K562 (cell line): ENCODE measurements at regions not wholly inside any gene's neighbourhood (a gene's known extent, or its start where the extent isn't known, plus 50 kb on each side); places are given as distances from the start of the nearest gene placed in this dataset.

Experiments
- ARID2 ChIP-seq: fragments of 450-650 bp; IDR thresholded peaks from 2 replicates; pipeline ENCODE4 v1.6.1; 2017; ENCODE audit warnings: antibody characterized with exemption, mild to moderate bottlenecking
- CXXC5 ChIP-seq: fragments of 250-450 bp; sonication (Bioruptor Pico); IDR thresholded peaks from 2 replicates; pipeline ENCODE4 v1.8.0; 2022; ENCODE audit warnings: inconsistent platforms, mild to moderate bottlenecking, moderate library complexity
- DPF2 ChIP-seq: fragments of 450-650 bp; IDR thresholded peaks from 2 replicates; pipeline ENCODE4 v1.6.1; 2016
- HLTF ChIP-seq: fragments of 450-650 bp; IDR thresholded peaks from 2 replicates; pipeline ENCODE4 v1.6.1; 2016
- HNRNPLL ChIP-seq: fragments of 200-400 bp; formaldehyde crosslinking; IDR thresholded peaks from 2 replicates; pipeline ENCODE4 v1.6.1; 2017; ENCODE audit warnings: low read length, low read depth, mild to moderate bottlenecking; ENCODE audit not compliant: poor library complexity, severe bottlenecking
- IFI16 ChIP-seq: fragments of 250-450 bp; sonication (Bioruptor Pico); IDR thresholded peaks from 2 replicates; pipeline ENCODE4 v2.1.2; 2022; ENCODE audit warnings: mild to moderate bottlenecking, inconsistent platforms
- ILF3 ChIP-seq: fragments of 450-650 bp; IDR thresholded peaks from 2 replicates; pipeline ENCODE4 v1.6.1; 2018; ENCODE audit warnings: antibody characterized with exemption, mild to moderate bottlenecking, moderate library complexity, borderline replicate concordance
- KLF10 ChIP-seq: fragments of 250-450 bp; sonication (Bioruptor Pico); IDR thresholded peaks from 2 replicates; pipeline ENCODE4 v1.6.1; 2021; ENCODE audit warnings: matching md5 sums
- L3MBTL2 ChIP-seq: fragments of 450-650 bp; IDR thresholded peaks from 2 replicates; pipeline ENCODE4 v1.6.1; 2016; ENCODE audit warnings: mild to moderate bottlenecking, moderate library complexity
- MEIS2 ChIP-seq: fragments of 450-650 bp; IDR thresholded peaks from 2 replicates; pipeline ENCODE4 v1.6.1; 2014; ENCODE audit warnings: mild to moderate bottlenecking; ENCODE audit not compliant: partially characterized antibody
- MXI1 ChIP-seq: IDR thresholded peaks from 2 replicates; pipeline ENCODE4 v1.6.1; 2011; ENCODE audit warnings: low read depth, mild to moderate bottlenecking, improper control_type of control experiment, low read length
- POLR2A ChIP-seq: fragments of 450-650 bp; conservative IDR thresholded peaks from 2 replicates; pipeline ENCODE4 v1.6.1; 2016
- POLR3A ChIP-seq: IDR thresholded peaks from 2 replicates; pipeline ENCODE4 v1.6.1; 2011; ENCODE audit warnings: borderline replicate concordance, mild to moderate bottlenecking, moderate library complexity; ENCODE audit not compliant: insufficient read length, insufficient read depth; ENCODE audit errors: extremely low read depth
- PYGO2 ChIP-seq: fragments of 450-650 bp; IDR thresholded peaks from 2 replicates; pipeline ENCODE4 v1.6.1; 2016; ENCODE audit warnings: mild to moderate bottlenecking, missing genetic modification characterization, moderate library complexity, missing compliant biosample characterization
- RFX7 ChIP-seq: fragments of 250-450 bp; sonication (Bioruptor Pico); IDR thresholded peaks from 2 replicates; pipeline ENCODE4 v1.5.1; 2021; ENCODE audit warnings: mild to moderate bottlenecking
- SAFB ChIP-seq: fragments of 200-400 bp; formaldehyde crosslinking; IDR thresholded peaks from 2 replicates; pipeline ENCODE4 v1.6.1; 2017; ENCODE audit warnings: low read depth, low read length, borderline replicate concordance
- SAFB2 ChIP-seq: fragments of 200-400 bp; formaldehyde crosslinking; IDR thresholded peaks from 2 replicates; pipeline ENCODE4 v1.6.1; 2018; ENCODE audit warnings: borderline replicate concordance, low read length, low read depth, moderate library complexity; ENCODE audit not compliant: severe bottlenecking
- SMARCE1 ChIP-seq: fragments of 450-650 bp; IDR thresholded peaks from 2 replicates; pipeline ENCODE4 v1.7.1; 2016; ENCODE audit warnings: mild to moderate bottlenecking
- SNIP1 ChIP-seq: fragments of 450-650 bp; IDR thresholded peaks from 2 replicates; pipeline ENCODE4 v1.7.1; 2017; ENCODE audit warnings: low read depth, mild to moderate bottlenecking
- TEAD4 ChIP-seq, 2 experiments: sonication (generic) in 1 of 2; formaldehyde crosslinking in 1 of 2; IDR thresholded peaks; 2 replicates each; pipeline versions ENCODE4 v1.6.1 to v1.8.0; 2012 to 2022; ENCODE audit warnings: borderline replicate concordance in 1 of 2, inconsistent platforms in 1 of 2, low read length in 1 of 2, mild to moderate bottlenecking in 1 of 2, missing genetic modification reagents in 1 of 2
- ZNF12 ChIP-seq: sonication (generic); formaldehyde crosslinking; IDR thresholded peaks from 2 replicates; pipeline ENCODE4 v1.4.0; 2020; ENCODE audit warnings: mild to moderate bottlenecking, missing genetic modification reagents
- ZNF212 ChIP-seq: fragments of 450-650 bp; formaldehyde crosslinking; IDR thresholded peaks from 2 replicates; pipeline ENCODE4 v1.4.0; 2020; ENCODE audit warnings: mild to moderate bottlenecking
- ZNF263 ChIP-seq: sonication (generic); formaldehyde crosslinking; IDR thresholded peaks from 2 replicates; pipeline ENCODE4 v1.8.0; 2022; ENCODE audit warnings: mild to moderate bottlenecking, missing genetic modification reagents, borderline replicate concordance
- ZNF316 ChIP-seq: fragments of 450-650 bp; IDR thresholded peaks from 2 replicates; pipeline ENCODE4 v1.6.1; 2016
- ZNF445 ChIP-seq: fragments of 250-450 bp; sonication (Bioruptor Pico); IDR thresholded peaks from 2 replicates; pipeline ENCODE4 v1.4.0; 2020; ENCODE audit warnings: low read depth, mild to moderate bottlenecking, moderate library complexity
- ZNF764 ChIP-seq: fragments of 250-450 bp; sonication (Bioruptor Pico); IDR thresholded peaks from 2 replicates; pipeline ENCODE4 v1.4.0; 2020; ENCODE audit warnings: low read depth, mild to moderate bottlenecking, moderate library complexity
- TF ChIP-seq, protein P1 (sequence below): fragments of 450-650 bp; IDR thresholded peaks from 2 replicates; pipeline ENCODE4 v1.6.1; 2016; ENCODE audit warnings: mild to moderate bottlenecking
- TF ChIP-seq, protein P2 (sequence below), 3 experiments: fragments of 200-800 bp in 1 of 3; sonication (Bioruptor generic) in 1 of 3; sonication (generic) in 1 of 3; formaldehyde crosslinking in 1 of 3; IDR thresholded peaks; 2 replicates each; pipeline versions ENCODE4 v1.6.1 to v1.8.0; 2016 to 2022; ENCODE audit warnings: mild to moderate bottlenecking in 2 of 3, missing compliant biosample characterization in 2 of 3, missing genetic modification characterization in 2 of 3, missing genetic modification reagents in 1 of 3

DNA sequence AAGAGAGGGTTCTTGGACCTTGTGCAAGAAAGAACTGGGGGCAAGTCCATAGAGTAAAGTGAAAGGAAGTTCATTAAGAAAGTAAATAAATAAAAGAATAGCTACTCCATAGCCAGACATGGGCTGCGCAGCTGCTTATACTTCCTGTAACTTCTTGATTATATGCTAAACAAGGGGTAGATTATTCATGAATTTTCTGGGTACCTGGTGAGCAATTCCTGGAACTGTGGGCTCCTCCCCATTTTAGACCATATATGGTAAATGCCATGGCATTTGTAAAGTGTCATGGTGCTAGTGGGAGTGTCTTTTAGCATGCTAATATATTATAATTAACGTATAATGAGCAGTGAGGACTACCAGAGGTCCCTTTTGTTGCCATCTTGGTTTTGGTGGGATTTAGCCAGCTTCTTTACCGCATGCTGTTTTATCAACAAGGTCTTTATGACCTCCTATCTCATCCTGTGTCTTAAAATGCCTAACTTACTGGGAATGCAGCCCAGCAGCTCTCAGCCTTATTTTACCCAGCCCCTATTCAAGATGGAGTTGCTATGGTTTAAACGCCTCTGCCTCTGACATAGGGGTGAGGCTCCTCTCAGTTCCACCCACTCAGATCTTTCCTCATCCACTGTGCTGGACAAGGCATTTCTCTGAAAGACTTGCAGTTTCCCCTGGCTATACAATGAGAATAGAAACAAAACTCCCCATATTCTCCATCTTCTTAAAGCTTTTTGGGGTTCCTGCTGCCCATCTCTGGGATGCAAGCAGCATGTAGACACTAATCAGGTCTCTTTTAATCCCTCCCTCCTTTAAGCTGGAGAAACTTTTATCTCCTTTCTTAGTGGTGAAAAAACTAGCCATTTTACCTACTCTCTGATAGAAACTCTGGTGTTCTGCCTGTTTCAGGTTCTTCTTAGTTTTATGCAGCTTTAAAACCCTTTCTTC lies 91.2 kb downstream of the ARRDC3 start (continued):
- TF ChIP-seq L3MBTL2 (no peak), SAFB (no peak), KLF10 (CRISPR knock-in tag) (peak; percentile 78; the same call in 1 of the 2 replicates), ZNF263 (CRISPR knock-in tag) (no peak), CXXC5 (CRISPR knock-in tag) (peak; percentile 66), POLR3A (no peak), DPF2 (no peak), POLR2A (no peak), ARID2 (no peak), IFI16 (CRISPR knock-in tag) (no peak), ZNF212 (CRISPR knock-in tag) (peak; percentile 74; the same call in 1 of the 2 replicates), ILF3 (no peak), SMARCE1 (no peak), TEAD4 (IDR thresholded peaks at IDR 0.05; ENCODE audit: low read length) (no peak), TEAD4 (CRISPR knock-in tag; IDR thresholded peaks at IDR 0.05; ENCODE audit: borderline replicate concordance) (no peak), SAFB2 (no peak), HLTF (no peak), PYGO2 (tag) (peak; percentile 98), HNRNPLL (no peak), MEIS2 (peak; percentile 78), ZNF764 (CRISPR knock-in tag) (no peak), MXI1 (no peak), RFX7 (CRISPR knock-in tag) (peak; percentile 89; the same call in 1 of the 2 replicates), ZNF12 (no peak), ZNF316 (no peak), SNIP1 (no peak), ZNF445 (CRISPR knock-in tag) (peak; percentile 88)
- TF ChIP-seq, protein P1, sequence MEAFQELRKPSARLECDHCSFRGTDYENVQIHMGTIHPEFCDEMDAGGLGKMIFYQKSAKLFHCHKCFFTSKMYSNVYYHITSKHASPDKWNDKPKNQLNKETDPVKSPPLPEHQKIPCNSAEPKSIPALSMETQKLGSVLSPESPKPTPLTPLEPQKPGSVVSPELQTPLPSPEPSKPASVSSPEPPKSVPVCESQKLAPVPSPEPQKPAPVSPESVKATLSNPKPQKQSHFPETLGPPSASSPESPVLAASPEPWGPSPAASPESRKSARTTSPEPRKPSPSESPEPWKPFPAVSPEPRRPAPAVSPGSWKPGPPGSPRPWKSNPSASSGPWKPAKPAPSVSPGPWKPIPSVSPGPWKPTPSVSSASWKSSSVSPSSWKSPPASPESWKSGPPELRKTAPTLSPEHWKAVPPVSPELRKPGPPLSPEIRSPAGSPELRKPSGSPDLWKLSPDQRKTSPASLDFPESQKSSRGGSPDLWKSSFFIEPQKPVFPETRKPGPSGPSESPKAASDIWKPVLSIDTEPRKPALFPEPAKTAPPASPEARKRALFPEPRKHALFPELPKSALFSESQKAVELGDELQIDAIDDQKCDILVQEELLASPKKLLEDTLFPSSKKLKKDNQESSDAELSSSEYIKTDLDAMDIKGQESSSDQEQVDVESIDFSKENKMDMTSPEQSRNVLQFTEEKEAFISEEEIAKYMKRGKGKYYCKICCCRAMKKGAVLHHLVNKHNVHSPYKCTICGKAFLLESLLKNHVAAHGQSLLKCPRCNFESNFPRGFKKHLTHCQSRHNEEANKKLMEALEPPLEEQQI: no peak
- TF ChIP-seq, protein P2, sequence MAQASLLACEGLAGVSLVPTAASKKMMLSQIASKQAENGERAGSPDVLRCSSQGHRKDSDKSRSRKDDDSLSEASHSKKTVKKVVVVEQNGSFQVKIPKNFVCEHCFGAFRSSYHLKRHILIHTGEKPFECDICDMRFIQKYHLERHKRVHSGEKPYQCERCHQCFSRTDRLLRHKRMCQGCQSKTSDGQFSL (CRISPR knock-in tag; IDR thresholded peaks at IDR 0.05): no peak
- TF ChIP-seq, protein P2 (tag; IDR thresholded peaks at IDR 0.05): peak in 1 of 2 experiments; percentile 96; a peak in 2 of 4 replicates
